Endodermal cell (in vitro differentiated cells): ENCODE measurements at regions not wholly inside any gene's neighbourhood (a gene's known extent, or its start where the extent isn't known, plus 50 kb on each side); places are given as distances from the start of the nearest gene placed in this dataset.

ENCODE experiments used
- DNase-seq: peaks from one replicate; pipeline ENCODE4 v3.0.0-alpha.2; 2017
- H3K27ac ChIP-seq: 2 replicates; pipeline ENCODE4 v1.5.1; 2013; ENCODE audit warnings: mild to moderate bottlenecking, low read depth, low read length, moderate library complexity
- H3K27me3 ChIP-seq: 2 replicates; pipeline ENCODE4 v1.6.1; 2013; ENCODE audit warnings: mild to moderate bottlenecking, low read length, moderate library complexity; ENCODE audit not compliant: insufficient read depth, control insufficient read depth, poor library complexity, severe bottlenecking
- H3K36me3 ChIP-seq: 2 replicates; pipeline ENCODE4 v1.7.0; 2013; ENCODE audit warnings: mild to moderate bottlenecking, low read length, moderate library complexity; ENCODE audit not compliant: control insufficient read depth, insufficient read depth
- H3K4me1 ChIP-seq: one replicate; pipeline ENCODE4 v1.7.0; 2013; ENCODE audit warnings: low read length; ENCODE audit not compliant: control insufficient read depth, insufficient read depth
- H3K4me3 ChIP-seq: 2 replicates; pipeline ENCODE4 v1.5.1; 2013; ENCODE audit warnings: mild to moderate bottlenecking, low read length, moderate library complexity
- H3K9ac ChIP-seq: 2 replicates; pipeline ENCODE4 v1.6.1; 2013; ENCODE audit warnings: mild to moderate bottlenecking, low read length, moderate library complexity; ENCODE audit not compliant: poor library complexity, severe bottlenecking; ENCODE audit errors: extremely low read depth
- H3K9me3 ChIP-seq: 2 replicates; pipeline ENCODE4 v1.6.1; 2013; ENCODE audit warnings: mild to moderate bottlenecking, low read length, moderate library complexity; ENCODE audit not compliant: control insufficient read depth
- H3K27ac Mint-ChIP-seq: 2 replicates; pipeline ENCODE4 v1.8.0; 2020; ENCODE audit warnings: mixed read lengths
- H3K27me3 Mint-ChIP-seq: 2 replicates; pipeline ENCODE4 v1.8.0; 2021; ENCODE audit warnings: mild to moderate bottlenecking, mixed read lengths; ENCODE audit not compliant: insufficient read depth
- H3K36me3 Mint-ChIP-seq: 2 replicates; pipeline ENCODE4 v1.8.0; 2020; ENCODE audit warnings: low read depth, mixed read lengths
- H3K4me1 Mint-ChIP-seq: 2 replicates; pipeline ENCODE4 v1.8.0; 2020; ENCODE audit warnings: mixed read lengths
- H3K4me3 Mint-ChIP-seq: 2 replicates; pipeline ENCODE4 v1.8.0; 2020; ENCODE audit warnings: mild to moderate bottlenecking, moderate library complexity, mixed read lengths
- H3K9me3 Mint-ChIP-seq: 2 replicates; pipeline ENCODE4 v1.8.0; 2020; ENCODE audit warnings: mild to moderate bottlenecking, mixed read lengths
- CTCF ChIP-seq: fragments of 200-600 bp; sonication (generic); conservative IDR thresholded peaks from 2 replicates; pipeline ENCODE4 v1.5.0; 2021; ENCODE audit warnings: antibody characterized with exemption, mild to moderate bottlenecking
- WGBS, 2 experiments: methylation state at CpG; one replicate each; pipeline versions ENCODE4 v1.1.5 to v1.1.7; 2013; ENCODE audit warnings: missing lambda C conversion rate in 2 of 2, mixed read lengths in 1 of 2; ENCODE audit not compliant: insufficient coverage in 1 of 2, insufficient read length in 1 of 2; 5-methylcytosine and 5-hydroxymethylcytosine counted together

- DNase-seq, result no peak
- H3K27me3 Mint-ChIP-seq, result peaks cover 22% of the 10 kb centered on the region
- H3K9me3 Mint-ChIP-seq, result no peaks in the 10 kb centered on the region
- H3K4me1 Mint-ChIP-seq, result peaks cover 8% of the 10 kb centered on the region
- Histone ChIP-seq H3K27me3 (no peaks in the 10 kb centered on the region), H3K4me1 (no peaks in the 10 kb centered on the region), H3K27ac (no peak overlapping the region), H3K4me3 (no peak overlapping the region), H3K36me3 (no peaks in the 10 kb centered on the region), H3K9me3 (no peaks in the 10 kb centered on the region), H3K9ac (no peak overlapping the region)
- WGBS, 2 experiments, result 60 to 70% methylated on average over 3 of the region's 3 CpGs
- TF ChIP-seq CTCF, result no peak
- no peak overlapping the region for H3K4me3 Mint-ChIP-seq
- no peaks in the 10 kb centered on the region for H3K36me3 Mint-ChIP-seq
- H3K27ac Mint-ChIP-seq, result no peak overlapping the region
These were observed 66.6 kb upstream of the OPCML start for GRCh38 chr11:133598906-133599305.

GRCh38 chr11:133597236-133597635 lies 64.9 kb upstream of the OPCML start:
- Histone ChIP-seq H3K4me1 (no peaks in the 10 kb centered on the region), H3K36me3 (no peaks in the 10 kb centered on the region), H3K4me3 (no peak overlapping the region), H3K9me3 (peaks cover 6% of the 10 kb centered on the region), H3K27me3 (no peaks in the 10 kb centered on the region), H3K9ac (no peak overlapping the region), H3K27ac (no peak overlapping the region)
- no peak overlapping the region for H3K4me3 Mint-ChIP-seq
- 87 to 100% methylated on average over 1 to 3 of the region's 3 CpGs for WGBS, 2 experiments
- no peaks in the 10 kb centered on the region for H3K9me3 Mint-ChIP-seq
- peaks cover 16% of the 10 kb centered on the region for H3K27me3 Mint-ChIP-seq
- peaks cover 8% of the 10 kb centered on the region for H3K4me1 Mint-ChIP-seq
- H3K27ac Mint-ChIP-seq, result no peak overlapping the region
- TF ChIP-seq CTCF, result no peak
- no peaks in the 10 kb centered on the region for H3K36me3 Mint-ChIP-seq
- DNase-seq, result no peak

GRCh38 chr11:133595998-133596590 lies 63.8 kb upstream of the OPCML start:
- Histone ChIP-seq H3K4me3 (no peak overlapping the region), H3K27ac (no peak overlapping the region), H3K9ac (no peak overlapping the region), H3K27me3 (no peaks in the 10 kb centered on the region), H3K36me3 (no peaks in the 10 kb centered on the region), H3K9me3 (peaks cover 6% of the 10 kb centered on the region), H3K4me1 (no peaks in the 10 kb centered on the region)
- no peak overlapping the region for H3K4me3 Mint-ChIP-seq
- H3K27ac Mint-ChIP-seq, result no peak overlapping the region
- TF ChIP-seq CTCF, result no peak
- no peaks in the 10 kb centered on the region for H3K9me3 Mint-ChIP-seq
- peaks cover 8% of the 10 kb centered on the region for H3K4me1 Mint-ChIP-seq
- peaks cover 13% of the 10 kb centered on the region for H3K27me3 Mint-ChIP-seq
- DNase-seq, result no peak
- no peaks in the 10 kb centered on the region for H3K36me3 Mint-ChIP-seq
- 92 to 96% methylated on average over 18 to 21 of the region's 21 CpGs for WGBS, 2 experiments
